NCI-H187 (cell line): ENCODE measurements at regions not wholly inside any gene's neighbourhood (a gene's known extent, or its start where the extent isn't known, plus 50 kb on each side); places are given as distances from the start of the nearest gene placed in this dataset.
"Not testable (repeated sequence)": the region's sequence is repeated elsewhere in the genome, so short reads cannot be mapped to it uniquely, and the experiment has no call there.

Experiments
- DNase-seq, 2 experiments: peaks; one replicate each; lab custom pipeline; 2025; lab: John Stamatoyannopoulos, UW

DNA sequence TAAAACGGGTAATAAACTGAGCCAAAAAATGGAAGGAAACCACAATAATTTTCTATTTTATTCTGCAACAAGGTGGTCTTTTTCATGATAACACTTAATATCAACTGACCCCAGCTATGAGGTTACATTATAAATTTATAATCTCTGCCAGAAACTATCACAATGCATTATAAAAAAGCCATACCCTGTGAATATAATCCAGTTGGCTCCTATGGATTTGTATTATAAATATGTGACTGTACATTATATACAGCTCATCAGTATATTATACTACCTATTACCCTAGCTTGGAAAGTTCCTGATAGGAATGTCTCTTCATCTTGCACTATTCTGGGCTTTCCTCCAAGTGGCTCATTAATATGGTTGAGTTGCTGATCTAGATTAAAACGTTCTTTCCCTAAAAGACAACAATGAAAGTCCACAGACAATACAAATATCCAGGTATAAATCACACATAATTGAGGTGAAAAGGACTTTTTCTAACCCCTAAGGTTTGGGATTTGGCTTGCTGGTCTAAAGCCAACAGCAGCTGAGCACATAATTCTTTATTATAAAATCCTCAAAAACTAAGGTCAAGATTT lies 487.7 kb downstream of the TTLL7 start:
- no peak for DNase-seq

DNA sequence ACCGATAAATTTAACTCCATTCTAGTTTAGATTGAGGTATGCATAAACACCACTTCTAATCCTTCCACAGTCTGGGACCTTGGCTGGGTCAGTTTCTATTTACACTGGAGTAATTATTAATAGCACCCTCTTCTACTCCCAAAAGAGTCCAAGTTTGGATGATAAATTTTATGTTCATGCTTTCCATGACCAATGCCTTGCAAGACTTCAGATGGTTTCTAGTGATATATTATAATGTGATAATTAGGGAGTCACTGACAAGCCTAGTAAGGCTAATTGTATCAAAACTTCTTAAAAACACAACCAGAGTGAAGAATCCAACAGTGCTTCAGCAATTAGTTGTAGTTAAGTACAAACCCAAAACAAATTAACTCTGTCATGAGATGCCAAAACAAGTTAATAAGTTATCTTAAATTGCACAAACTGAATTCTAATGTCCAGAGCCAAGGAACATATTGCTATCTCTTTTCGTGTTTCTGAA lies 489.6 kb downstream of the TTLL7 start:
- no peak for DNase-seq

DNA sequence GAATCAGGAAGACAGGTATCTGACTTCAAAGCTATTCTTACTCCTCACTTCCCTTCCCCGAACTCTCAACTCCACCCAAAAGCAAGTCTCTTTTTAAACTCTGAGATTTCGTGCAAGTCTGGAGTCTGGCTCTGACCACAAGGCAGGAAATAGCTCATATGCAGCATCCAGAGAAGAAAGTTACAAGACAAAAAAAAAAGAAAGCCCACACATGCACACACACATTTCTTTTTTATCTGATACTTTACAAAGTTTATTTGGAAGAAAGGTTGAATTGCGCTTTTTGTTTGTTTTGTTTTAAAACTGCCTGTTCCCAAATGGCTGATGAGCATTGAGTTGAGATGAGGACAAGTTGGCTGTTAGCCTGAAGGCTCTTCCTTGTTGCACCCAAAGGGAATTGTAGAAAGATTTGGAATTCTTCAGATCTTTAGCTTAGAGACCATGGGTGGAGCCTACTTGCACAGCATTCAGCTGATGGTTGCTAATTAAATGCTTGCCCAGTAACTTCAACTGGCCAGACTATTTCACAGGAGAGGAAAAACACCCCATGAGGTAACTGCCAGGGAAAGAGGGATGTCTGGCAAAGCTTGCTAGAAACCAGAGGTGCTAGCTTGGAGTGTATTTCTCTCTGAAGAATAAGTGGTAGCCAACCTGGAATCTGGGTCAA lies 490.3 kb downstream of the TTLL7 start:
- no peak for DNase-seq

DNA sequence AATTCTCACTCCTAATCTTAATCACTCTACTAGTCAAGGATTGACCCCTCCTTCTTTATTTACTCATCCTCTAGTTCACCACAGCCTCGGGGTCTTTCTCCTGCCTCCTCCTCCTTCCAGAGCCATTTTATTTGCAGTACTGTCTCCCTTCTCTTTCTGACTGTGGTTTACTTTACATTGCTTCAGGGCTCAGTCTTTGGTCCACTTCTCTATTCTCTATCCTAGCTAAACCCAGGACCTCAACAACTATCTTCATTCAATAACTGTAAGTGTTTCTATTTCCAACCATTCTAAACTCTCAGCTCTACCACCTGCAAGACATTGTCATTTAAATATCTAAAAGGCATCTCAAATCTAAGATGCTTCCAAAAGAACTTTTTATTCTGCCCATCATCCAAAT lies 493.8 kb downstream of the TTLL7 start:
- no peak for DNase-seq

DNA sequence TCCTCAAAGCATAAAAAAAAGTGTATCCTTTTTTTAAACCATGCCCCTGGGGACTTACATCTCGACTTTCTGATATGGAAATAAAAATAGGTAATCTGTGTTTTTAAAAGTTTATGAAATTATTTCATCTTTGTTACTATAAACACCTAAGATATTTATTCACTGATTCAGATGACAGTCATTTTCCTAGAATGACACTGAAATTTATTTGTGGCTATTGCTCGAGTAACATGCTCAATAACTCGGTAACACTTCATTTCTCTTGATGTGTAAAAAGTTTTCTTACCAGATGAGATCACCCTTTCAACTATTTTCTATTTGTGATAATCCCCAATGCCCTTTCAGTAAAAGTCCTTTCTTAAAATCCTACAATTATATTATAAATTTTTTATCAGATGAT lies 495.8 kb downstream of the TTLL7 start:
- DNase-seq: no peak

DNA sequence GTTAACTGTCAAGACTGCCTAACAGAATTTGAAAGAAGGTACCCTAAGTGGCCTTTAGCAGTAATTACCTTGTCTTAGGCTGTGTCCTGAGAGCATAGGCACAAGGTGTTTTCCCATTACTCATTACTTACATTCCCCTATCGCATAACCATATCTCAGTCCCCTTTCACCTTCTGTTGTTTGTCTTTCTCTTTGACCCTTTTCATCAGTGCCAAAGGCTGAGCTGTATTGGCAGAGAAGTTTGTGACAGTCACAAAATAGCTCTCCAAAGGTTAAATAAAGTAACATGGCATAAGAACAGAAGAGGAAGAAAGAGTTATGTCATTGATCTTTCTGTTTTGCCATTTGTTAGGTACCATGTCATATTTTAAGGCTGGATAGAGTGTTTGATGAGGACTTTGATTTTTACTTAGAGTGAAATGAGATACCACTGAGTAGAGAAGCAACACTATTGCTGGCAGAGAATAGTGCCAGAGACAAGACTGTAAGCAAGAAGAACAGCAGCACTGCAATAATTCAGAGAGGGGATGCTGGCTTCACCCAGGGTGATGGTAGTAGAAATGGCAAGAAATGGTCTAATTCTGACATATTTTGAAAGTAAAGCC lies 497.8 kb downstream of the TTLL7 start:
- DNase-seq: no peak

DNA sequence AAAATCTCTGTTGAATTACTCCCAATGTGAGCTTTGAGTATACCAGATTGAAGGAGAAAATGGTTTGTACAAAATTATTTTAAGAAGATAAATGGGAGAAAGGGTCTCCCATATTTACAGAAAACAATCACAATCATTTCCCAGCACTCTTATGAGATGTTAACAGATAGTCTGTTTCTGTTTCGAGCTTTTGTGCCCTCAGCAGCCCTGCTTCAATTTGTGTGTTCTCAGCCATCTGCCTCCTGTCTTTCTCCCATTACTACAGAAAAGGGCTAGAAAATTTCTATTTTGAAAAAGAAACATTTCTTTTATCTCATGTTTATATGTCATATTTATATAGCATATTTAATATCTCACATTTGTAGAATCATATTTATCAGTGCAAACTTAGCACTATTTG lies 498.4 kb downstream of the TTLL7 start:
- DNase-seq: no peak

DNA sequence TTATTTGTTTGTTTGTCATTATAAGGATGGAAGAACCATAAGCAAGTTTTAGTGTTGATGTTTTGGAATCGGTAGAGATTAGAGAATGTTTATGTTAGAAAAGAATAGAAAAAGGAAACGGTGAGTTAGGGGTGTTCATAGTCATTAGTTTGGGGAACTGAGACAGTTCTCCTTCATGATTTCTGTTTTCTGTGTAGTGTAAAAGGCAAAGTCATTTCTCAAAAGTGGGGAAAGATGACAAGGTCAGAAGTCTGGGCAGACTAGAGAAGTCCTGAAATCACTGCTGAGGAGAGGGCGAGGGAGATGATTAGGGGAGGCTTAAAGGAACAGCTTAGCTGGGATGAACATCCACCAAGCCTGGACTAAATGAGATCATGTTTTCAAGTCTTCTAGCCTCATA lies 498.9 kb downstream of the TTLL7 start:
- DNase-seq: no peak

DNA sequence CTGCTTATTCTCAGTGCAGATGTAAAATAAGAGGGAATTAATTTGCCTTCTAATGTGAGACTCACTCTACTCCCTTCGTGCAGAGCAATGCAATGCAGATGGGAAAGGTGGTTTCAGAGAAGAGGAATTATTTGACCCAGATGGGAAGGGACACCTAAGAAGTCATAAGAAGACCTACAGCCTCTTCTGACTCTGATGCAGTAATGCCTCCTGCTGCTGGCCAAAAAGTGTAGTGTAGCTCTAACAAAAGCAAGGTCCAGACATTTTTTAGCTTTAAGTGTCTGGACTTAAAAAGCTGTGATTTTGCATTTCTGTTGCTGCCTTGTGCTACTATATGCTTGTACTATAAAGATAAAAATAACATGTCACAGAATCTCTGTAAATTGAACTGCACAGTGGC lies 501.4 kb downstream of the TTLL7 start:
- DNase-seq: no peak

DNA sequence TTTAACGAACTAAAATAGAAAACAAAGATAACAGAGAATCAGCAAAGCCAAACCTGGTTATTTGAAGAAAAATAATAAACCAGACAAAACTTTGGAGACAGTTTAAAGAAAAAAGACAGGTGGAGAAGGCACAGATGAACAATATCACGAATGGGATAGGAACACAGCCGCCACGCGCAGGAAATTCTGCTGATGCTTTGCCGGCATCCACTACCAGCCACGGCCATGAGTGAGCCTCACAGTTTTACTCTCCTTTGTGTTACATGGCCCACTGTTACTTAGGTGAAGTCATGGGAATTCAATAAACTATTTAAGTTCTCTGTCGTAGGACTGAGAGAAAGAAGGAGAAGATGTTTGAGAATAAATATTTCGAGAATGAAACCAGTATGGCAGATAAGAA lies 503.4 kb downstream of the TTLL7 start:
- no peak for DNase-seq

DNA sequence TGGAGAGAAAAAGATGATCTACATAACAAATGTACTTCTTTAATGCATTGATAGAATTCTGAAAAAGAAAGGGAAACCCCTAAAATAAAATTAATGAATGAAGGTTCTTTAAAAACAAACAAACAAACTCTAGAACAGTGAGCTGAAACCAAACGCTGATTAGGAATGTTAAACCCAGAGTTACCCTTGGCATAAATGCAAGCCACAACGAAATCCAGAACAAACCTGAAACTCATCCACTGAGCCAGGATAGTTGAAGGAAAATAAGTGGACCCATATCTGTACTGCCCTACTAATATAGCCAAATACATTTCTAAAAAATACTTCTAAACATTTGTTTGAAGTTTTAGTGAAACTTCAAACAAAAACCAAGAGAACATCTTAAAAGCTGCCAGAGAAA lies 505.3 kb downstream of the TTLL7 start:
- no peak for DNase-seq

DNA sequence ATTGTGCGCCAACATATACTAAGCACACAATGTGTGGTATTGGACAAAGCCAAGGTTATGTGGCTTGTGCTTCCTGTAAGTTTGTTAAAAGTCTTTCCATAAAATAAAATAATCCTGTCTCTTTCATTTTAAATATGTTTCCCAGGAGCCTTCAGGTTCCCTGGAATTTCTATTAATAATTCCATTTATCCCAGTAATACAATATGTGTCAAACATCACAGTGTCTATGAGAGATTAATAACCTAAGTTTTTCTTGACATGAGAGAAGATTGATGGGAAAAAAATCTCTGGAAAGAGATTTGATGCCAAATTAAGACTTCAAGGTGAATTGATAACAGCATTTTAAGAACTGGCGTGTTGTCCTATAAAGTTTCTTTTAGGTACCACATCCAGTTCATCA lies 507.0 kb downstream of the TTLL7 start:
- no peak for DNase-seq

DNA sequence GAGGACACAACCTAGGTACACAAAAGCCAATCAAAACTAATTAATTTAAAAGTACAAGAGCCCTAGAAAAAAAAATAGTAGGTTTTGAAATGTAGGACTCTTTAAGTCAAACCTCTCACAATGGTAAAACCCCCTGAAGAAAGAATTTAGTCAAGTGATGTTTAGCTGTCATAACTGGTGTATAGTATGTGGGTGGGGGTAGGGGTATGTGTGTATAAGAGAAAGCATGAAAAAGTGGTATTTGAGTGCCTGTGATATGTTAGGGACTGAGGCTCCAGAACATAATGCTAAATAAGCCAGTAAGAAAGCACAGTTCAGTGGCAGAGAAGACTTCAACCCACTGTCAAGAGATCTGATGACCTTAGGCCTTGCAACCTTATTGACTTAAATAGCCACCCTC lies 507.9 kb downstream of the TTLL7 start:
- no peak for DNase-seq

DNA sequence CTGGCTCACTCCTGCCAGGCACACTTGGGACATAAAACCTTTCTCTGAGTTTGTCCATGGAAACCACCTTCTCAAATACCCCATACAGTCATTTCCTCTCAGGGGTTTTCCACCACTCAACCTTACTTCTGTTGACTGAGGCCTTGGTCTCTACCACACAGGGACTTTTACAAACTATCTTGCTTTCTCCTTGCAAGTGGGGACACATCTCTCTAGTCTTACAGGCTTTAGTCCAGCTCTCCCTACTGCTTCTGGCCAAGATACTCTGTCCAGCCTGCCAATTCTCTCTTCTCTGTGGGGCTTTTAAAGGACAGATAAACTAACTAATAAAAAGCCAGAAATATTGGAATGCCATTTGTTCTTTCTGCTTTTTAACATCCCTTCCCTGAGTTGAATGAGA lies 510.8 kb downstream of the TTLL7 start:
- not testable (repeated sequence) for DNase-seq

DNA sequence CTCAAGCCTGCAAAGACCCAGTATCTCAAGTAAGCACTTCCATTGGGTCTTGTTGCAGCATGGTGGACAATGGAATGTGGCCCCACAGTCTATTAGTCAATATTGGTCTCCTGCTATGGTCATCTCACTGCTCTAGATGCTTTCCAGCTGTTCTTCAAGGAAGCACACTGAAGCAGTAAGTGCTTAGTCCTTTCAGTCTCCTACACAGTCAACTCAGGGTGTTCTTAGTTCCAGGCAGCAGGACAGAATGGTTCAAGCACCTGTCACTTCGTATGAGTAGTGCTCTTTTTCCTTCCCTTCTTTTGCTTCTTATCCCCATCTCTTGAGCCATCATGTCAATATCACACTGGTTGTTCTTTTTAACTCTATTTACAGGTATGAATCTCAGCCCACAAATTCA lies 511.5 kb downstream of the TTLL7 start:
- not testable (repeated sequence) for DNase-seq

DNA sequence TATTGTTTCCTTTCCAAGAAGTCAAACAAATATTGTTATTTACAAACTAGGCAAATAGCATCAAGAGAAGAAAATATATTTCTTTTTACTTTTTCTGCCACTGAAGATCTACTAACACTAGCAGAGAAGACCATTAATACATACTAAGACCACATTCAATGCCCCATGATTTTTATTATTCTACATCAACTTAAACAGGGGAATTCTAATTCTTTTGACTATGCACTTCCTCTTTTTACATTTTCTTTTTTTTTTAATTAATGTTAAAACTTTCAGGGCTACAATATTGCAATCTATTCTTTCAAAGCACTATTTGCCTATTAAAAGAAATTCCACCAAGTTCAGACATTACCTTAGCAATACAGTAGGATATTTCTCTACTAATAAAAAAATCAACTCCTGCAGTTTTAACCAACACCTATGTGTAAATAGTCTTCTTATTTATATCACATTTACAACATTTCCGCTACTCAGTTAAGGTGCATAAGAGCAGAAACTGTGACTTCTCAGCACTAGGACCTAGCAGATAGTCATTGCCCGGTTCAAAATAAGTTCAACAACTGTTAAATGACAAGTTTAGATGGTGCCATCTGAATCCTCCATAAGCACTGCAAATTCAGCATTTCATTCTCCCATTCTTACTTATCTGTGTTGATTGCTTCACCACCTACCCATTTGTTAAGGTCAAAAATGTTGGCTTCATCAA lies 513.5 kb downstream of the TTLL7 start:
- not testable (repeated sequence) for DNase-seq

DNA sequence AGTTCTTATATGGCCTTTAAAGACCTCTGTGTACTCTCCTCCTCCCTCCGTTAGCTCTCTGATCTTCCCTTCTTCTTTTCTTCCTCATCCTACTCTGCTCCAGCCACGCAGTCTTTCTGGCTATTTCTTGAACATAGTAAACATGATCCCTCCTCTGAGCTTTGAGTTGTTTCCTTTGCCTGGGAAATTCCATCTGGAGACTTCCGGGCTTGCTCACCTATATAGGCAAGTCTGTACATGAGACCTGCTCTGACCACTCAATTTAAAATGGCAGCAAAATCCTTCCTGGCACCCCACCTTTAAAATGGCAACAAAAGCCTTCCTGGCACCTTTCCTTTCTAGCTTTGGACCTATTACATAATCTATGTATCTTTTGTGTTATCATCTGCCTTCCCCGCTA lies 517.6 kb downstream of the TTLL7 start:
- DNase-seq: not testable (repeated sequence)

DNA sequence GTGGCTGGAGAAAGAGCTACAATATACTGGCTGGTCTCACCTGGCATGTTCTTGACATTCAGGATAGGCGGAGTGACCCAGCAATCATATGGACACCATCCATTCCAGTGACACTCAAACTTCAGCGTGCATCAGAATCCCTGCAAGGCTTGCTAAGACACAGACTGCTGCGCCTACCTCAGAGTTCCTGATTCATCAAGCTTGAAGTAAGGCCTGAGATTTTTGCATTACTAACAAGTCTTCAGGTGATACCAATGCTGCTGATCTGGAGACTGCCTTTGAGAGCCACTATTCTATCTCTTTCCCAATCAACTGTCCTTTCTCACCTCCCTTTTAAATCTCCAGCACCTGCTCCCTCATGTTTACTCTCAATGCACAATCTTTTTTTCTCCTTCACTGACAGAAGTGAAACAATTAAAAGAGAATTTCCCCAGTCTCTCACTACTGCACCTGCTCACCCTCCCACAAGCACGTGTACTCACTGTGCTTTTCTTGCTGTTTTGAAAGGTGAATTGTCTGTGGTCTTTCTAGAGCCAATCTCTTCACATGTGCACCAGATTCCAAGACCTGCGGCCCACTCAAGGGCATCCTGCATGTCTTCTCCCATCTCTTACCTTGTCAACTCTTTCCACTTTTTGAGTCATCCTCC lies 519.2 kb downstream of the TTLL7 start:
- DNase-seq: not testable (repeated sequence)

DNA sequence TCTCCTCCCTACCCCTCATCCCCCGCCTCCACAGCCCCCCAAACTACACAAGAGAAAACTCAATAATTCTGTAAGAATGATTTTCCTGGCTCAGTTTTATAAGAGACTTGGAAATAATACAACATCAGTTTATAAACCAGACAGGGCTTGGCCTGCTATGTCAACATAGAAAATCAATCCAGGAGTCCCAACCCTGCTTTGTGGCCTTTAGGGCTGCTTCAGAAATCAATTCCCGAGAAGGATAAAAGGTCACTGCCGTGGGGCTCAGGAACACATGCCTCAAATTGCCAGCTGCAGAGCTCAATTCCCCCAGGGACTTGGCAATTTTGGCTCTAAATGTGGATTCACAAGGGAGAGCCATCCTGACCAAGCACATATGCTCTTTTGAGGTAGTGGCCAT lies 520.8 kb downstream of the TTLL7 start:
- DNase-seq: not testable (repeated sequence)

DNA sequence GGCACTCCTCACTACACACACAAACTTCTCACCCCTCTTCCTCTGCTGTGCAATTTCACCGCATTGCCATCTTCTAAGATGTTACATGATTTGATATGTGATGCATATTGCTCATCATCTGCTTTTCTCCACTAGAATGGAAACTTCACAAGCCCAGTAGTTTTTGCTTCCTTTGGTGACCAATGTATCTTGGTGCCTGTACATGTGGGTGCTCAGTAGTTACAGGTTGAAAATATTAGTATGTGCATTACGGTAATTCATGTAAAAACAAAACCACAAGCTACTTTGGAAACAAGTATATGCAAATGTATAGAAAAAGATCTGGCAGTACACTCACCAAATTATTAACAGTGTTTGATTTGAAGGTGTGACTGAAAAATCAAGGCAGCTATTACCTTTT lies 522.4 kb downstream of the TTLL7 start:
- not testable (repeated sequence) for DNase-seq

DNA sequence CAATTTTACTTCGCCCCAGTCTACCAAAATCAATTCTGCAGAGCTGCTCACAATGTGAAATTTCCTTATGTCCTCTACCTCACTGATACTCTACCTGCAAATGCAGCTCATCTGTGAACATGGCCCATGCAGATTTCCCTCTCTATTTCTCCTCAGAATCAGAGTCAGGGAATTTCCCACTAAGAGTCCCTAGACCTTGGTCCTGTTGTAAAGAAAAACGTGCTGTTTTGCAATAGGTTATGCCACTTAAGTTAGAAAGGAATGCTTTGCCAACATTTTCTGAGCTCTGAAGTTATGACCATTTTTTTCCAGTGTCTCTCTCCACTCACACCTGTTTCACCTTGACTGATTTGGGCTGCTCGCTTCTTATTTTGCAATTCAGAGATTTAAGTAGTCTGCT lies 524.0 kb downstream of the TTLL7 start:
- DNase-seq: not testable (repeated sequence)

DNA sequence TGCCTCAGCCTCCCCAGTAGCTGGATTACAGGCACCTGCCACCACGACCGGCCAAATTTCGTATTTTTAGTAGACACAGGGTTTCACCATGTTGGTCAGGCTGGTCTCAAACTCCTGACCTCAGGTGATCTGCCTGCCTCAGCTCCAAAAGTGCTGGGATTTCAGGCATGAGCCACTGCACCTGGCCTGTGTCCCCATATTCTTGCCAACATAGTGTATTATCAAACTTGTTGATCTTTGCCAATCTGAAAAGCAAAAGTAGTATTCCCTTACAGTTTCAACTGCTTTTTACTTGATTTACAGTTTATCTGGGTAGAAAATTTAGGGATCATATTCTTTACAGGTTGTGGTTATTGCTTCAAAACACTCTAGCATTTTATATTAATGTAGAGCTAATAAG lies 524.9 kb downstream of the TTLL7 start:
- not testable (repeated sequence) for DNase-seq
